HG03565 (cell line): ENCODE measurements at regions not wholly inside any gene's neighbourhood (a gene's known extent, or its start where the extent isn't known, plus 50 kb on each side); places are given as distances from the start of the nearest gene placed in this dataset.

Experiments used
- ATAC-seq: cut with Tn5 transposase; IDR thresholded peaks from one replicate; pipeline ENCODE4 v1.9.1; 2021; ENCODE audit warnings: mild to moderate bottlenecking, moderate library complexity; ENCODE audit not compliant: unreplicated experiment

DNA sequence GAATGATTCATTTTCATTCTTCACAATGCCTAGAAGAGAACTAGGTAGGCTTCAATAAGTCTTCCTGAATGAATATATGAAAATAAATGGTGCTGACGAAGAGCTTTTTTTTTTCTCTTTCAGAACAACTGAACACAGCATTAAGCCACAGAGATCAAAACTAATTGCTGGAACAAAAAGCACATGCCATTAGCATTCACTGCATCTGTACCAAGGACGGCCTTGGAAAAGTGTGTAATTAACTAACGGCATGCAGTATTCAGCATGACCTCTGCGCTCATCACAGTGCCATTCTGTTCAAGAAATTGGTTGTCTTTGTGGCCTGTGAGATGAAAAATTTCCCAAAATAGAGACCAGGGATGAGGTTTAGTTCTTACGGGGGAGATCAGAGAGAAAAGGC, 99.3 kb downstream of the NUDT12 start:
- no peak for ATAC-seq

DNA sequence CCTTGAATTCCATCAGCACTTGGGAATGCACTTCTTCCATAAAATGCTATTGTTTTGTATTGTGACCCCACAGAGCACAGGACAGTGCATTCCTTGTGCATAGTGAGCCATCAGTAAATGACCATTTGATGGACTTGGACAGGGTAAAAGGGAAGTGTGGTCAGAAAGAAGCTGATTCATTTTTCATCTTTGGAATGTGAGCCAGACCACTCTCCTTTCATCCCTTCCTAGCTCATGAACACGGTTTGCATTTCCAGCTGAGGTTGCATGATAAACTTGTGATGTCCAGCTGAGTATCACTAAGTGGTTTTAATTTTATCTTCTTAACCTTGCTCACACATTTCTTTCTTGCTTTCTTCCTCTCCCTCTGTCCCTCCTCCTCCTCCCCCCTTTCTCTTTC, 101.3 kb downstream of the NUDT12 start:
- ATAC-seq = no peak

DNA sequence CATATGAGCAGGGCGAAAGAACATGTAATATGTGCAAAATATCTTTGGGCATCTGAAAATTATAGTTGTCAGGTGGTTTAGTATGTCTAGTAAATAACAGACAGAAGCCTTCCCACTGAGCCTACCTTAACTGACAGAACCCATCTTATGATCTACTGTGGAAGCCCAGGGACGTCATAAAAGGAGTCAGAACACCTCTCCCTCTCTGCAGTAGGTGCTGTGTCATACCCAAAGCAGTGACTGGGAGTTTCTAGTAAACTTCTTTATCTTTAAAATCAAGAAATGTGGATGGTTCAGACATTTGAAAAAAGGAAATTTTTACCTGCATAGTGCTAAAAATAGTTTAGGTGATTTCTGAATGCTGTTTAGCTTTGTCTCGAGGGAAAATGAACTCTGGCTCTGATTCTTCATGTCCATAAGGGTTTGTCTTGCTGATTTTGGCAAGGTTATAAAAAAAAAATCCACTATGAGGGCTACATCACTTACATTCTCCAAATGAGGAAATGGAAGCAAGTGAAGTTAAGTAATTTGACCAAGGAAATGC, 104.0 kb downstream of the NUDT12 start:
- peak; percentile 51 for ATAC-seq

DNA sequence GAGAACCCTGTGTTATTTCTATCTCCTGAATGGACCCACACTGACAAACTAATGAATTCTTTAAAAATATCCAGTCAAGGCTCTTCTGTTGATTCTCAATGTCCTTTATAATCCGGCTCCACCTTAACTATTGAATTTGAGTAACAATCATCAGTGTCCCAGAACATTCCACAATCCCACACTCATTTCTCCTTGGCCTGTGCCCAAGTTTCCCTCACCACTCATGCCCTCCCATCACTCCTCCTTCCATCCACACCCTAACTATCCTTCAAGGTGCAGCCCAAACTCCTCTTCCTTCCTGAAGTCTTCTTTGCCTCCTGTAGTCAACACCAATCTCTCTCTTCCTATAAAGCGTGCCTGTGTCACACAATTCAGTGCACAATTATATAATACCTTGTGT, 106.1 kb downstream of the NUDT12 start:
- no peak for ATAC-seq

DNA sequence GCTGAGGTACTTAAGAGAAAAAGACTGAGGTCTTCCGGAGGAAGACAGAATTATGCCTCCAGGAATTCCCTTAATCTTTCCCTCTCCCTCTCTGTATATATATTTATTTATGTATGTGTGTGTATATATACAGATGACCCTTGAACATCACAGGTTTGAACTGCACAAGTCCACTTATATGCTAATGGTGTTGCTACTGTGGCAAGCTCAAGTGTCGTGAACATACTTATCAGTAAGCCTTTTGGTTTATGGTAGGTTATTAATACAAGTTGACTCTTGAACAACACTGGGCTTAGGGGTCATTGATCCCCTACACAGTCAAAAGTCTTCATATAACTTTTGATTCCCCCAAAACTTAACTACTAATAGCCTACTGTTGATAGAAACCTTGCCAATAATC, 106.8 kb downstream of the NUDT12 start:
- no peak for ATAC-seq

DNA sequence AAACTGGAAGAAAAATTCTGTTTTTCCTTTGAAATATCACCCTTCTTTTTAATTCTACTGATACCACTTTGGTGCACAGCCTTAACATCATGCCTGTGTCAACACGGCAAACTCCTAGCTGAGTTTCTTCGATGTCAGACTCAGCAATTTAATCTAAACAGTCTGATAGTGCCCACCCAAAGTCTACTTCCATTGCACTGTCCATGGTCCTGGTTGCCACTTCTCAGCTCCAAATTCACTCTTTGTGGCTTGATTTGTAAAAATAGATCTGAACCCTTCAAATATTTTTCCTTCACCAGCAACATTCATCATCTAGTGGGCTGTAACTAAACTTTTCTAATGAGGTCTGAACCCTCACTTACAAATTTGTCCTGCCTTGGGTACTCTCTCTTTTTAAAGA, 107.8 kb downstream of the NUDT12 start:
- no peak for ATAC-seq

DNA sequence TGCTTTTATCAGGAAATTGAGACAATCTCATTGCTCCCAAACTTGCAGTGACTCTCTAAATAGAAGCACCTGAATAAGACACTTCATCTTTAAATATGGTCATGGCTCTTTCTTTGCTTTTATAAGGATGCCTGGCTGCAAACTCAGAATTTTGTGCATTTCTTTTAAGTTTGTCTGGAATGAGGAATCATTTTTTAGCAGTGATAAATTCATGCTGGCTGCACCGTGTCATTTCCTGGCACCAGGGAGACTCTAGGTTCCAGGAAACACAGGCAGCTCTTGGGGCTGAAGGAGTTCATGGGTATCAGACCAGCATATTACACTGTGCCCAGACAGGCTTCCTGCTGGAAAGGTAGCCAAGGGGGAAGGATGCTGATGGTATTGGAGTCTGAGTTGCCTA, 109.9 kb downstream of the NUDT12 start:
- ATAC-seq = no peak

DNA sequence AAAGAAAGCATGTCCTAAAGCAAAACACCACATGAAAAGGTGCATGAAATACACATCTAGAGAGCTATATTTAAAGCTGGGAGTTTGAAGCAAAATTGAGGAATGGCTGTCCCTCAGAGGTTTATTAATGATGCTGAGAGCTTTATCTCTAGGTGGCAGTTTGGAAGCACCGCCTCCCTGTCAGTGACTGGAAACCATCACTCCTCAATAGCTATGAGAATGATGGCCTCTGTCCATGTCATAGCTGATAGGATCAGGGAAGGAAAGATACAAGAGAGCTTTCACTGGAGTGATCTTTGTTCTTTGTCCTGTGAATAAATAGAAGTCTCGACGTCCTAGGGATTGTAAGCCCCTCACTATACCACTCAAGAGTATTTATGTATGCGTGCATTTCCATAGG, 110.5 kb downstream of the NUDT12 start:
- ATAC-seq = no peak

DNA sequence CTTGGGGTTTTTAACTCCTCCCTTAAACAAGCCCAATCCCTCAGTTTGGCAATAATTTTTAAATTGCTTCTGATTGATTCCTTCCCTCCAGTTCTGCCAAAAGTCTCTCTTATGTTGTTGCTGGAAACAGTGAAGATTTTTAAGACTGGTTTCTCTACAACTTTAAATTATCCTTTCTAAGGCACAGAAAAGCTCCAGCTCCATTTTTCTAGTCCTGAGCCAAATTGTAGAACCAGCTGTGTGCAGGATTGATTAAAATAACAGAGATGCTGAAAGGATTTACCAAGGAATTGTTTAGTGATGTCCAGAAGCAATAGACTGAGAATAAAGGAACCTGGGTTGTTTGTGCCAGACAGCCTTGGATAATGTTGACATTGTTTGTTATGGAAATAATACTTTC, 111.3 kb downstream of the NUDT12 start:
- ATAC-seq = no peak

DNA sequence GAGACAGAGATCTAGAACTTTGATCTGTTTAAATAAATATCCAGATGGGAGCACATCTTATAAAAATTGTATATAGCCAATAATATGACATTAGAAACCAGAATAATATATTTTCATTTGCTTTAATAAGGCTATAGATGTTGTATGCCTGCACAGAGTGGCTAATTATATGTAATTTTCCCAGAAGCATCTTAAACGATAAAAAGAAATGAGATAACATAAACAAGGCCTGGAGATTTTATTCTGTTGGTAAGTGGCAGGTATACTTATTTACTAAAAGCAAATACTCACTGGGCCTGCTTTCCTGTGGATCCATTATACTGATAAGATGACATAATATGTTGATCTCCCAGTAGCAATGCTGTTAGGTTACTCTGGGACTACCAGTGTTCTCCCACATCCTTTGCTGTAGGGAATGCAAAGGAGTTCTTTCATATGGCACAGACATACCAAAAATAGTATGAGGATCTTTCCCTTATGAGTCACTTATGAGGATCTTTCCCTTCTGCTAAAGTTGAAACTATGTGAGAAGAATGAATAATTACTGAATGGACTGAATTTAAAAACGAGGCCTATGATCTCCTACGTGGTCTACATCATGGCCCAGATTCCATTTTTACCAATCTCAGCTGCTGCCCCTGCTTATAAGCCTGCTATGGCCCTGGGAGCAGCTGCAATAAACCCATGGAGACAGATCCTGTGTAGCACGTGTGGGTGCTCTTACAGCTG, 112.1 kb downstream of the NUDT12 start:
- no peak for ATAC-seq

DNA sequence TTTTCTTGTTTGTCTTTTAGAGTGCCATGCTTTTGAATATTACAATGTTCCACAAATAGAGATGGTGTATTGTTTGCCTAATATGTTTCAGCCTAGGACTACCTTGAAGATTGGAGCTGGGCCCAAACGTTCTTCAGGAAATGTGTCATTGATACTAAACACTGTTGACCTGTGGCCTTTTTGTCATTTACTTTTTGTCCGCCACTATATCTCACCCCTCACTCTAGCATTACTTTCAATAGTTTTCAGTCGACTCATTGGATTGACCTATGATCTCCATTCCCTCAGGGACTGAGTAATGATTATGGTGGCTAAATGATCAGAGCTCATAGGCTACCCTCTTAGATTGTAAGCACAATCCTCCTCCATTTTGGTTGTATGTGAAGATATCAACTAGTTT, 115.8 kb downstream of the NUDT12 start:
- no peak for ATAC-seq

DNA sequence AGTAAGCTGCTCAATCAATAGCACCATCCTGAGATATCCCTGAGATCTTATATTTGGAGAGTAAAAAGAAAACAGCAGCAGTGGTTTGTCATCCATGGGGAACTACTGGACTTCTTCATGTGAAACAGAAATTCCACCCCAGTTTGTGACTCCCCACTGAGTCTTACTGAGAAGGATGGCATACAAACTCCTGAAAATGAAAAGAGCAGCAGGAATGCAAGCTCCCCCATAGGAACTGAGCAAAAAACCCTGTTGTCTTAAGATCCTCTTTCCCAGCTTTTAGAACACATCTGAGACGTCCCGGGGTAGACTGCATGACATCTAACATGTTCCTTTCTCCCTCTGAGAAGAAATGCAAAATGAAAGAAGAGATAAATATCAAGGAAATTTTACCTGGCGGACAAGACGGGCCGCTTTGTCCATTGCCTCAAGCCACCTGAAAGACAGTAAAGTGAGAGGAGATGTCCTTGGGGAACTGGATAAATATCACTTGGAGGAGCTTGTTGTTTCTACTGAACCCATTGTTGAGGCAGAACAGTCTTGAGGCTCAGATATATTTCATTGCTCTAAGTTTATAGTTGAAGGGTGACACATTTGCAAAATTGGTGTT, 117.1 kb downstream of the NUDT12 start:
- no peak for ATAC-seq

DNA sequence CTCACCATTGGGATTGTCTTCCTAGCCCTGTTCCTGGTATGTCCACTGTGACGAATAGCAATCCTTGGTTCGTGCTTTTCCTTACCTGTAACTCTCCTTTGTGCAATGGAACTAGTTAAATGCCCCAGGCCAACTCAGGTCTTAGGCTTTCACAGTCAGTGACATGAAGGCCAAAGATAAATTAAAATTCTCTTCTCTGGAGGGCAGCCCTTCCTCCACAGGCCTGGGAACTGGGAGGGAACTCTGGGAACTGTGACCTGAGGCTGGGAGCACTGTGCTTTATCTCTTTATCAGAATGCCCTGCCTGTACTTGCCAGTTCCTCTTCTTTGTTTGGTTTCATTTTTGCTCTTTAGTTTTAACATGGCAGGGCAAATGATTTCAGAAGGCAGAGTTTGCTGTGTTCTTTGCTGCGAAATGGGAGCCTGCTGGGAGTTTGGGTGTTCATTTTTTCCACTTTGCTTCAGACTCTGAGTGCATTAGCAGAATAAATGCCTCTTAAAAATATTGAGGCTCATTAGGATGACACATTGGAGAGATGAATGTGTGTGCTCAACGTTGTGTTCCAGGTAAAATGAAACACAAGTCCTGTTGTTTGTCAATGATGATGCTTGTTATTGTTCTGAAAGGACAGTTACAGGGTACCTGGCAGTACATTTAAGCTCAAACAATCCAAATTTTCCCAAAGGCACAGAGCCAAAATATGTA, 118.1 kb downstream of the NUDT12 start:
- no peak for ATAC-seq

DNA sequence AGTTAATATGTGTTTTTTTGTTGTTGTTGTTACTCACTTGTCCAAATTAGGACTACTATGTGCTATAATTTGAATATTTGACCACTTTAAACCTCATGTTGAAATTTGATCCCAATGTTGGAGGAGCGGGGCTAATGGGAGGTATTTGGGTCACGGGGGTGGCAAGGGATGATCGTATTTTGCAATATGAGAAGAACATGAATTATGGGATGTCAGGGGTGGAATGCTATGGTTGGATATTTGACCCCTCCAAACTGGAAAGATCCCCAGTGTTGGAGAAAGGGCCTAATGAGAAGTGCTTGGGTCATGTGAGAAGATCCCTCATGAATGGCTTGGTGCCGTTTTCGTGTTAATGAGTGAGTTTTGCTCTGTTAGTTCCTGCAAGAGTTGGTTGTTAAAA, 119.8 kb downstream of the NUDT12 start:
- ATAC-seq = no peak

DNA sequence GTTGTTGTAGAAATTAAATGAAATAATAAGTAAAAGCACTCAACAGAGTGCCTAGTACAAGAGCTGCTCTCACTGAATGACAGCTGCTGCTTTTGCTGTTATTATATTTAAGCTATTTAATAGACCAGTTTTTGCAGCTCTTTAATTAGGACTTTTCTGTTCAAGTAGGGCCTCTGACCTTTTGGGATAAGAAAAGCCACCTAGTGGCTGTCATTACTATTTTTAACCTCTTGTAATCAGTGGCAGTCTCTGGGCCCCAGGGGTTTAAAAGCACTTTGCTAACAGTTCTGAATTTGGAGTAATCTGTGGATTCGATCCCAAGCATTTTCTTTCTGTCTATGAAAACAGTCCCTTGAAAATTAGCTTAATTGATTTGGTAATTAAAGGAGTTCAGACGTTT, 121.1 kb downstream of the NUDT12 start:
- ATAC-seq = no peak

DNA sequence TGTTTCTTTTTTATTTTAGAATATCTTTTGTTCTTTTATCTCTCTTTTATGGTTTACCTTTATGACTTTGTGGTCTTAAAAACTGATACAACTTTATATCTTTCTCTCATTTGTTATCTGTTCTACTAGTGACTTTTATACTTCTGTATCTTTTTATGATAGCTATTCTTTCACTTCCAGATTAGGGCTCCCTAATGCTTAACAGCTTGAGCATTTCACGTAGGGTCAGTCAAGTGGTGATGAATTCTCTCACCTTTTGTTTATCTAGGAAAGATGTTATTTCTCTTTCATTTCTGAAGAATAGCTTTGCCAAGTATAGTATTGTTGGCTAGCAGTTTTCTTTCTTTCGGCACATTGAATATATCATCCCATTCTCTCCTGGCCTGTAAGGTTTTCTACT, 123.6 kb downstream of the NUDT12 start:
- ATAC-seq = no peak

DNA sequence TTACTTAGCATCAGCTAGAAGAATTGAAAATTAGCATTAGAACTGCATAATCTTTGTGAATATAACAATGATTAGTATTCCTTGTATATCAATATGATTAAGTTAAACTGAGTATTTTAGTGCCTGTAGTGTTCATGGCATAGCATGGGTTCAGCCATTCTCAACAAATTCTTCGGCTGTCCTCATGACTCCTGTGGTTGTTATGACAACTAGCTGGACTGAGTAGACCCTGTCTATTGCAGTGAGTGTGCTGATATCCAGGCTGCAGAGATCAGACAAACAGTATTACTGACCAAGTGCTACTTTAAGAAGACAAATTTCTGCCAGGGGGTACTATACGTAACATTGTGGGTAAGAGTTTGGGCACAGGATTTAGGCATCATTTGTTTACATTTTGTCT, 125.9 kb downstream of the NUDT12 start:
- no peak for ATAC-seq

DNA sequence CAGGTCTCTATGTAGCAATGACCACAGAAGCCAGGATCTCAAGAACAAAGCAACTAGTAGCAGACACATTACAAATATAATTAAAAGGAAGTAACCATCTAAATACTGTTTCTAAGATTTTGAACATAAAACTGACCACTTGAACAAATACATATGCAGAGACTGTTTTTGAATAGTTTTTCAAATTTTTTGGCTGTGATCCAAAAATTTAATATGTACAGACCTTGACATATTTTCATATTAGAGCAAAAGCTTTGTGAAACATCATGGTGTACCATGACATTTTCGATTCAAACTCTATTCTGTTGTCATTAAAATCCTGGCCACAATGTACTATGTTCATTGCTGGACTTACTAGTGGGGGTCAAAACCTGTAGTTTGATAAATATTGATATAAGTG, 126.5 kb downstream of the NUDT12 start:
- no peak for ATAC-seq

DNA sequence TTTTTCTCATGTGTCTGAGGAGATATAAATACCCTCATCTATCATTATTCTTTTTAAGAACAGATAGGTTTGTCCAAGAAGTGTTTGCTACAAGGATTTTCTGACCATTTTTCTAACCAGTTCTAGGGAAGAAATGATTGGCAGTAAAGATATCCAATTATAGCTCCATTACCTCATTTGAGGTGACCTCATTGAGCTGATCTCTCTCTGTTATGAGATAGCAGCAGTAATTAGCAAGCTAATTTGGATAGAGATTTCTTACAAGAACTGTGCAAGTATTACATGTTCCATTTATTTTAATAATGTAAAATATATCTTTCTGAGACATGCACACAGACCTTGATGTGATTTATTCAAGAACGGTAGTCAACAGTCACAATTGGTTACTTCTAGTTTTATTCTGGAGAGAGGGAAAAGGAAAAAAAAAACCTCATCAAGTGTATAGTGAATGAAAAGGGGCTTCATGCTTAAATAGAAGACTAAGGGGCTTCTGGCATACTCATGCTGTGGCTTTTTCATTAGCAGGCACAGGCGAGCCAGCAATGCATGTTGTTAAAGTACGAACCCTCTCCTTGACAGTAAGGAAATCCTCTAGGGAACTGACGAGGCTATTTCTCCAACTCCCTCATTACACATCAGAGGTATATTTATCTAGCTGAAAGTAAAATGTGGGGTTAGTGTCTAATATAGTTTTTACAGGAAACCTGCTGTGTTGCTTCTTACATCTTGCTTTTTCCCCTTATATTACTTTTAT, 127.3 kb downstream of the NUDT12 start:
- no peak for ATAC-seq

DNA sequence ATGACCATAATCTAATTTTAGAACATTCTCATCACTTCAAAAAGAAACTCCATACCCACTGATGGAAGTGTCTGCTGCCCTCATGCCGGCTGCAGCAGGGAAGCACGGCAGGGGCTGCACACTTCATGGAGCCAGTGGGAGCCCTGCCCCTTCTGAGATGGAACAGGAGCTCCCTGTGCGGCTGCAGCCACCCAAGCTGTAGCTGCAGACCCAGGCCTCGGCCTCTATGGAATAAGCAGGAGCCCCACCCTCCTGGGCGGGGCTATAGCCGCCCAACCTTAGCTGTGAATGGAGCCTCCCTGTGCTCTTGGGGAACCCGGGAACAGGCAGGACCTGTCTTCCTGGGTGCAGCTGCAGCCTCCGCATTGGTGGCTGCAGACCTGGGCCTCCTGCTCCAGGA, 128.5 kb downstream of the NUDT12 start:
- no peak for ATAC-seq

DNA sequence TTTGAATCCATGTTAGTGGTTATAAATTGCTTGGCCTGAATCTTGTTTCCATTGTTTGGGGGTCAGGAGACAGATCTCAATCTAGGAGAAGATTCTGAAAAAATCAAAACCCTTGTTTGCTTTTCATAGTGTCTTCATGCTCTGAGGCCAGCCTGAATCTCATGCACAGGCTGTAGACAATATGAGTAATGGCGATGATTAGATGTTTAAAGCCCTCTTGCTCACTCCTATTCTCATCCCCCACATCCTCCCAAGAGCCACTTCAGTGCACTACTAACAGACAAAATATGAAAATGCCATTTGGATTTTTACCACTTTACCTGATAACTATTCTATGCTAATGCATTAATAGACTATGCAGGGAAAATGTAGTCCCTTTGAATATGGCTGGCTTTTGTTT, 129.4 kb downstream of the NUDT12 start:
- no peak for ATAC-seq
